ENCODE measurements at regions not wholly inside any gene's neighbourhood (a gene's known extent, or its start where the extent isn't known, plus 50 kb on each side); places are given as distances from the start of the nearest gene placed in this dataset.

DNA sequence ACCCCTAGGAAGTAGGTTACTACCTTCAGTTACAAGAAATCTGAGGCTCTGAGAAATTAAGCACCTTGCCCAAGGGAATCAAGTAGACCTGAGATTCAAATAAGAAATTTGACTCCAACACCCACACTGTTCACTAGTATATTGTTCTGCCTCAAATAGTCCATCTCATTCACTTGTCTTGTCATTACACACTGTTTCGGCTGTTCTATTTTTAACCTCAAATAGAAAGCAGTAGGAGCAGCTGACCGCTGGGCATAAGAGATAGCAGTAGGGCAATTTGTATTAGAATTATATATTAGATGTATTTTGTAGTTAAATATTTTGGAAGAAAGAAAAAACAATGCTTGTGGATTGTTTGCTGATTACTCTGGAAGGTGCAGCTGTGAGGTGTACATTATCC is 185.1 kb downstream of the INHBA start:
- no peak for DNase-seq

DNA sequence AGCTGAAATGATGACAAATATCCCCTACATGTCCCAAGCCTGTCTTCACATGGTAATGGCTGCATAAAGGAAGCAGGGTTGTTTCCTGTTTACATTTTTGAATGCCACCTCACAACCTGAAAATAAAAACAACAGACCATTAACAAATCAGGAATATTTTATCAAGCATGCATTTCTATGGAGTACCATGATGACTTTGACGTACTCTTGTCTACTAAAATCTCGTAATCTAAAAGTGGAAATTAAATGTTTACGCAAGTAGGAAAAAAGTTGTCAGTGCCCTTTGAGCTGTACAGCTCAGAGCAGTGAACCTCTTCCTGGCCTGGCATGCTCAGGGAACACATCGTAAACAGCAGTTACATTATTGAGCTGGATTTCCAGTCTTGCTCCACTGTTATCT is 194.1 kb downstream of the INHBA start:
- DNase-seq: no peak

DNA sequence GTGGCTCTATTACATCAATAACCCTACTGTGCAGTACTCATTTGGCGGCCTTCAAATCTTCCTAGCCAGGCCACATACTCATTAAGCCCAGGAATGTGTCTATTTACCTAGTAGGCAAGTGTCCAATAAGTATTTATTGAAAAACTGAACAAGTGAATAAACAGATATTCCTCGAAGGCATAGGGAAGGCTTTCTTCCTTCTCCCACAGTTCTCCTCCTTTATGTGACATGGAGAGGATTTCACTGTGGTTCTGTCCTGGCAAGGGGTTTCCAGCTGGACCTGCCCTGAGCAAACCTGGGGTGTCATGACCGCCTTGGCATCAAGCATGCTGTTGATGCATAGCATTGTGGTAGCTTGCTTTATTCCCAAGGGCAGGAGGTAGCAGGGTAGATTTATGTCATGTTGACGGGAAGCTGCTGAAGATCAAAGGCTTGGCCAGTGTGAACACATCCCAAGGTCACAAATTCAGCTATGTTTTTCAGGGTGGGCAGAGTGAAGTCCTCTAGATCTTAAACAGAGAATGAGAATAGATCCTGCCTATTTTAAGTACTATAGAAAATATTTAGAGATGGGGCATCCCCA is 195.1 kb downstream of the INHBA start:
- DNase-seq: no peak

DNA sequence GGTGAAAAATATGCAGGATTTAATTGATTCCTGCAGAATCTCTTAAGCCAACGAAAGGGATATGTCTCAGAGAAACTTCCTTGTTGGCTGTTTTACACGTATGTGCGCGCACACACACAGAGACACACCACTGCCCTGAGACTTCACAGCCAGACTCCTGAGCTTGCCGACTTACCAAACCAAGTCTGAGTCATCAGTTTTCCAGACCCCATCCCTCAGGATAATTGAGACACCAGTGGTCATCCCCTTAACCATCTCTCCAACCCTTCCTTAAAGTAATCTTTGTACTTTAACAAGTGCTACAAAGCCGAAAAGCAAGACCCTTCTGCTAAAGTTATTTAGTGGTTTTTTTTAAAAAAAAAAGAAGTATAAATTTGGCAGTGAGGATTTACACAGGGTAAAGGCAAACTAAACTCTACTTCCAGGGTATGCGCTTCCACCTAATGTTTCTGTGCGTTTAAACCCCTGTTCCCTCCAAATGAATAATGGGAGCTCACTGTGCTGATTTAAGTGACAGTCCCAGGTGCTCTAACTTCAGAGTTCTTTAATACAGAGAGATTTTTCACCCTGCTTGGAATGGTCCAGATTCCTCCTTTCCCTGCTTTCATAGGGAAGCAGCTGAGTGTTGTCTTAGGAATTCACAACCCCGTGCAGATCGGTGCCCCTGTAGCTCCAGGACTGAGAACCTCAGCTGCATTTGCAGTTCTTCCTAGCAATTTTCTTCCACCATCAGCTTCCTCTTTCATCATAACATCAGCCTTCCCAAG is 198.5 kb downstream of the INHBA start:
- DNase-seq: no peak

DNA sequence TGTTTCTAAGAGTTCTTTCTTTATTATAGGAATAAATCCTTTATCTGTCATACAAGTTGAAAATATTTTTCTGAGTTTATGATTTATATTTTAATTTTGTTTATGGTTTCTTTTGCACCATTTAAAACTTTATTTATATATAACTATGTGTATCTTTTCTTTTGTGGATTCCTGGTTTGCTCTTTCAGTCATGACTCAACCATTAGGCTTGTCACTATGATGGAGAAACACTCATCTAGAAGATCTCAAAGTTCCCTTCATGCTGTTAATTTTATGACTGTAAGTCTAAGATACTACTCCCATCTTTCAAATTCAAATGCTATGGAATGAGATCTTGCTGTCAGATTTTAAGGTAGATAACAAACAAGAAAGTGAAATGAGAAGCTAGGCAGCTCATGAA is 199.5 kb downstream of the INHBA start:
- DNase-seq: no peak

DNA sequence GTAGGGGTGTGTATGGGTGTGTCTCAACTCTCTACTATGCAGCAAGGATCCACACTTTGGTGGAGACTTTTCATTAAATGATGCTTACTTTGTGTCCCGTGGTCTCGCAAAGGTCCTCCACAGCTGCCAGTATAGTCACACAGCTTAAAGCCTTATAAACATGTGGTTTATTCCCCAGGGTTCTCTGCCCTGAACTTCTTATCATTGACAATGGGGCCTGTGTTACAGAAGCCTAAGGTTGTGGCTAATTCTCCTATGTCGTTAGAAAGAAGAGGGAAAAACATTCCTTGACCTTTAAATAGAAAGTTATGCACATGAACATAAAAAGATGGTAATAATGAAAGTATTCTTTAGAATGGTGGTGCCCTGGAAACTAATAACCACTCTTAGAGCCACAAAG is 201.4 kb downstream of the INHBA start:
- DNase-seq: no peak

DNA sequence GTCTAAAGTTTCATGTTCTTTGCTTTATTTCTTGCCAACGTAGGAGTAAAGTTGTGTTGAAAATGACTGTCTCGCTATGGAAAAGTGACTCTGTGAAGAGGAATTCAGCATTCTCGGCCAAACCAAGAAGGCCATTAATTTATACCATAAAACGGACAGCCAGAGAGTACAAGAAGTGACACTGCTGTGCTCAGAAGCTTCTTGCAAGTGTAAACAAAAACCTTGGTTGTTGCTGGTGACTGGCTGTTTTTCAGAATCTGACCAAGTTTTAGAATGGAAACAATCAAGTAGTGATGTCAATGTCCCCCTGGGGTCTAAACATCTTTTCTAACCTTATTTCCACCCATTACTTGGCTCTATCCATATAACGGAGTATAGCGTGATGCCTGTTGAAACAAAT is 201.9 kb downstream of the INHBA start:
- DNase-seq: no peak

DNA sequence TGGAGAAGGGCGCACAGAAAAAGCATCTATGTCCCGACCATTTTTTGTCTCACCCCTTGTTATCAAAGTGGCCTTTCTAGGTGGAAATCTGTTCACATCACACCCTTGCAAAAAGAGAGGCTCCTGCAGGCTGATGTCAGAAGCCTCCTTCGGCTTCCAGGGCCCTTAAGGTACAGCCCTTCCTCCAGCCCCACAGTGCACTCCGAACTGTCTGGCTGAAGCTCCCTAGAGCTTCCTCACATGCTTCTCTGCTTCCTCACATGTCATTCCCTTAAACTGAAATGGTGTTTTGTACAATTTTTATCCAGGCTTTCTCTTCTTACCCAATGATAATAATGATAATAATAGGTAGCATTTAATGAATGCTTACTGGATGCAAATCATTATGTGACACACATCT is 210.3 kb downstream of the INHBA start:
- DNase-seq: no peak

DNA sequence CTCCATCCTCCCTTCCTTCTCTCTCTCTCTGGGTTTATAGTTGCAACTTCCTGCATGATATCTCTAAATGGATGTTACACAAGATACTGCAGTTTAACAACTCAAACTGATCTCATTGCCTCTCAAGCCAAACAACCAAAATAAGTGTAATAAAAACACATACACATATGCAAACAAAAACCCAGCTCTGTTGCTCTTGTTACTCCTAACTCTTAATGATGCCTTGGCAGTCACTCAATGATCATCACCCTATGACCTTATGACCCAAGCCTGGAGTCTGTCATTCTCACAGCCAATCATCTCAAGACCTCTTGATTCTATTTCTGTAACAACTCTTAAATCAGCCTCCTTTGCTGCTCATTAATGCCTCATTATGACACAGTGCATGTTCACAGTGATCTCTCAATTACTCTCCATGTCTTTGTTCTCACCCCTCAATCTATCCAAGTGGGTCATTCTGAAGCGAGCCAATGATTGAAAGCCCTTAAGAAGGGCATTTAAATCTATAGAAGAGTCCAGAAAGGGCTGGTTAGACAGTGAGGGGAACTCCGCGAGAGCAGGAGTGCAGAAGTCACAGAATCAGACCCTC is 210.9 kb downstream of the INHBA start:
- no peak for DNase-seq

DNA sequence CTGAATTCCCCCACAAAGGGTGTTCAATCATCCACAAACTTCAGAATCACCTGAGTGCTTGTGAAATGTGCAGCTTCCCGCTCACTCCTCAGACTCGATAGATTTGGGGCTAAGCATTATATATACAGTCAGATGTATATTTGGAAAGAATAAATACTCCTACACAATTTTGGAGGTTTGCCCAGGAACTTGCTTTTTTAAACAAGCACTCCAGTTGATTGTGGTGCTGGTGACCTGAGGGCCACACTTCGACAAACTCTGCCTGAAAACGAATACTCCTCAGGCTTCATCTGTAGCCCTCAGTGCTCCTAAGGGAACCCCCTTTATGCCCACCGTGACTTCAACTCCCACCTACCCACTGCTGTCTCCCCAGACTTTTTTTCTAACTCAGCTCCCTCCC is 211.6 kb downstream of the INHBA start:
- DNase-seq: no peak

DNA sequence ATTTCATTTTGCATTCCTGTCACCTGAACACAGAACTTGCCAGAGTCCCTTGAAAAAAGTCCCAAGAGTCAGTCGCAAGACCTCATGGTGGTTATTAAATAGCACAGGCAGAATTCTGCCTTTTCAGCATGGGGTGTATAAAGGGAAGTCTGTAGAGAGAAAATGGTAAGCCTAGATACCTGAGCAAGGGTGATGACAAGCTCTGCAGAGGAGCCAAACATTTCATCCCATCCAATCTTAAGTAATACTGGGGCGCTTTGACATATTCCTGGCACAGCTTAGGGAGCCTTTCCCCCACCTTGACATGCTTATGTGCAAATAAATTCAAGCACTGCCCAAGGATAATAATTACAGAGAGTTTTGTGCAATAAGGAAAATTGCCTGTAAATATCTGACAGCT is 213.0 kb downstream of the INHBA start:
- DNase-seq: no peak

DNA sequence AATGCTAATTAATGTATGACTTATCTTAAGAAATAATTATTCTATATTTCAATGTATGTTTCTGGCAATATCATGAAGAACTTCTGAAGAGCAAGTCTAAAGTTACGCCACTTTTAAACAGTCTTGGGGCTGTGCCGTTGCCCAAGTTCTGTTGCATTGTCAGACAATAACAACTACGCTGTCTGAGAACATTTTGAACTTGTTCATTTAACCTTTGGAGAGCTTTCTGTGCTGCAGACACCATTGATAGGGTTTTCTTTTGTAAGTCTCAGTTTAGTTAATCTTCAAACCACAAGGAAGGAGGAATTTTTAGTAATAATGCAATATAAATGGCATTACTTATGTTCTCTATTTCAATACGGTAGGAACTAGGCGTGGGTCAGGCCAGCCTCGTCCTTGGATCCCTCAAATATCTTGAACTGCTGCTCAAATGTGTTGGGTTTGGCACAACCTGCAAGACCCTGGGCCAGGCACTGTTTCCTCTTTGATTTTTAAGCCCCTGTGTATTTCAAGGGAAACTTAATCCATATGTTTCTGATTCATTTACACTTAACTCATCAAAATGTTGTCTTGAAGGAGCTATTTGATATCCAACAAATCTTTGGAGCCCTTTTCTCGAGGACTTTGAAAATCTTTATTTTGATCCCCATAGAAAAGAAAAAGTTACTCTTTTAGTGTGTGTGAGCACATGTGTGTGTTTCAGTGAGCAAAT is 215.5 kb downstream of the INHBA start:
- no peak for DNase-seq

DNA sequence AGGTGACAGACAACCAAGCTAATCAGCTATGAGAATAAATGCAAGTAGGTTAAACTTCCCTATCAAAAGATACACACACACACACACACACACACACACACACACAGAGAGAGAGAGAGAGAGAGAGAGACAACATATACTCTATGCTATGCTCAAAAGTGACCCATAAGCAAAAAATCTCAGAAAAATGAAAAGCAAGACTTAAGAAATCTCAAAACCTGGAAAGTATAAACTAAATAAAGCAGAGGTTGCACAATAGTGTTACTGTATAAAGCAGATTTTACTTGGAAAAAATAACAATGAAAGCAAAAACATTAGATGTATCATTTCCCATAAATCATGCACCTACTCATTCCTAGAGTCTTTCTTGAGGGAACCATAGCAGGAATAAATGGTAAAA is 221.5 kb downstream of the INHBA start:
- no peak for DNase-seq

DNA sequence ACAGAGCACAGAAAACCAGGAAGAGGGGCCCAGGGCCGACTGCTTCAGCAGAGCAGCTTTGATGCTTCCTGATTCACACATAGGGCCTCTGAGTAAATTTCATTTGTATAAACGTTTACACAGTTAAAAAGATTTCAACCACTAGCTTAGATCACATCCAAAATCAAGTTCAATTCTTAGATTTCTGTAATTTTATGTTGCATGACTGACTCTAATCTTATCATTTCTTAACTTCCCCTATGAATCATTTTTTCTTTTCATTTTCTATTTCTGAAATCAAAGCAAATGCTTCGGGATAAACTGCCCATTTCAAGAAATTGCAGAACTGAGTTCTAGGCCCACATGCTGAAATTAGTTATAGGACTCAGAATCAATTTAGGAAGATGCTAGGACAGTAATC is 224.7 kb downstream of the INHBA start:
- DNase-seq: no peak

DNA sequence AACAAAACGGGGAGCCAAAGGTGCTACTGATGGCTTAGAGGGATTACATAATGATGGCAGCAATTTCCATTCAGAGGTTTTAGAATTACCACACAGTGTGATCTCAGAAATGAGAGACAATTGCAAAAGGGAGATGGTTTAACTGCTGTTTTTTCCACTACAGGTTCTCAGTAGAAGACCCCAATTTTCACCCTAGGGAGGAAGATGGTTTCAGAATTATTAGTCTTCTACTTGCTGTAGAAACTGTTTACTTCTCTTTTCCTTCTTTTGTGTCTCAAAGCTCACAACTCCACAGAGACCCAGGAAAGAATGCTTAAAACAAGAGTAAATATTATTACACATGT is 226.5 kb downstream of the INHBA start:
- no peak for DNase-seq

DNA sequence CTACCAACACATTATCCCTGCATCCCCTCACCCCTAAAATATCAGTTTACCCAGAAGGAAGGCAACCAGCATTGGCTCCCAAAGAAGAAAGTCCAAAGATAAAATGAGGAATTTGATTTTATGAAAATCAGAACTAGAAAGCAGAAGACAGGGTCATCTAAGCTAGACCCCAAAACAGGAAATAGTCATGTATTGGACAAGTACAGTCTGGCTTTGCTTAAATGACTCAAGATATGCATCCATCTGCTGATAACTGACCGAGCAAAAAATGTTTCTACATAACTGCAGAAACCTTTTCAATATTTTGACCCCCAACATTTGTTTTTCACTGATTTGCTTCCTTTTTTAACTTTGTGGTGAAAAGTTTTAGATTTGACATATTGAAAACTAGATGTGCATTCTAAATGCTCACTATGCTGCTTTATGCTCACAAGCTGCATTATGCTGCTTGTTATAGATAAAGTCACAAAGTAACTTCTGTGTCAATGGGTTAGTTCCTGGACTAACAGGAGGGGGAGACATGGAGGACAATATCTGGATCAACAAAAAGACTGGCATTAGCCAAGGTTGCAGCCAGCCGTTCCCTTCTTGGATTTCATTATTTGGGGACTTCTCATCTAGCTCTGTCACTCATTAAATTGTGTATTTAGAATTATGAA is 227.0 kb downstream of the INHBA start:
- DNase-seq: no peak

DNA sequence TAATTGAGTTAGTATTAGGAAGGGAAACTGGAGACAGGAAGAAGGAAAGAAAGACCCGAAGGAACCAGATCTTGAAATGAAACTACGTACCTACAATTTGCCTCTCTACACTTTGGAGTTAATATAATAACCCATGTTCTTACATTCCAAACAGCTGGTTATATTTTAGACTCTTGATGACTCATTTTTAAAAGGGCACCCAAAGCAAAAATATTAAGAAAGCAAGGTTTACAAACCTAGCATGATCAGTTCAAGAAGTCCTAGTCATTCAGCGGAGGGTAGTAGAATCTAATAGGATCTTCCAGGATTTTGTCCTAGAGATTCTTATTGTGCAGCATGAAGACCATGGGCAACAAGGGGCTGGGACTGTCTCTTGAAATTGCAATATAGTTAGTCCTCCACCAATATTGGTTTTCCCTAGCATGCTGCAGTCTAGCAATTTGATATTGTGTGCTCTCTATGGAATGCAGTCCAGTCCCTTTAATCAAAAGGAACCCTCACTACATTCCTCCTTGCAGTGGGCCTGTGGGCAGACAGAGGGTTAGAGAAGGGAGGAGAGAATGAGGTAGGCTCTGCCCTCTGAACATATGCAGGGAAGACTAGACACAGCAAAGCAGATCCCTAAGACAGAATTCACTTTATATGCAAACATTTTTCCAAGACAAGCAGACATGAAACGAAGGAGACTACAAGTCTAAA is 230.3 kb downstream of the INHBA start:
- no peak for DNase-seq

DNA sequence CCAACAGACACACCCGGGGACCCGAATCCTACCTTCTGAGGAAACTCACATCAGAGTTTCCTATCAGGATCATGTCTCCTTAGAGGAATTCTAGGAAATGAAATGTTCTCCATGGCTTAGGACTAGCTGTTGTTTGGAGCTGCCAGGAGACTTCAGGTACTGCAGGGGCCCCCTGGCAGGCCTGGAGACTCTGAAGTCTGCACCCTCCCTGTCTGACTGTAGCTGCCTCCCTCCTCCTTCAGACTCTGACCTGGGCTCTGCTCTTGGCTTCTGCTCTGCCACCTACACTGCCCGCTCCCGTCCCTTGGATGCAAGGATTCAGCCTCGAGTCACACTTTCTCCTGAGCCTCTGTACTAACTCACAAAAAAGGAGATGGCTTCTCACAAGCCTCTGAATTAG is 232.8 kb downstream of the INHBA start:
- no peak for DNase-seq

DNA sequence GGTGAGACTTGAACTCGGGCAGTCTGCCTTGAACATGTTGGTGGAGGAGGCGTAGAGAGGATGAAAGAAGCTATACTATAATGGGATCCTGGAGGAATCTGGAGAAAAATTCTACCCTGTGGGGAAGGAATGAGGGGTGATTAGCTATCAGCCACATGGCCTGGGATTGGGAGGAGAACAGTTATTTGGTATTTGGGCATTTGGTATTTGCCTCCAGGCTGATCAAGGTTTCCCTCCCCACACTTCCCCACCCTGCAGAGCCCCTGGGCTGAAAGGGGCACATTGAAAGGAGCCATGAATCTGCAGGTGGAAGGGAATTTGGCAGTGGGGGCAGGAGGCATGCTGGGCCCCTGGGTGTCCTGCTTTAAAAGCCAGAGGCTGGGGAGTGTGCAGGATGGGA is 235.3 kb downstream of the INHBA start:
- DNase-seq: no peak

DNA sequence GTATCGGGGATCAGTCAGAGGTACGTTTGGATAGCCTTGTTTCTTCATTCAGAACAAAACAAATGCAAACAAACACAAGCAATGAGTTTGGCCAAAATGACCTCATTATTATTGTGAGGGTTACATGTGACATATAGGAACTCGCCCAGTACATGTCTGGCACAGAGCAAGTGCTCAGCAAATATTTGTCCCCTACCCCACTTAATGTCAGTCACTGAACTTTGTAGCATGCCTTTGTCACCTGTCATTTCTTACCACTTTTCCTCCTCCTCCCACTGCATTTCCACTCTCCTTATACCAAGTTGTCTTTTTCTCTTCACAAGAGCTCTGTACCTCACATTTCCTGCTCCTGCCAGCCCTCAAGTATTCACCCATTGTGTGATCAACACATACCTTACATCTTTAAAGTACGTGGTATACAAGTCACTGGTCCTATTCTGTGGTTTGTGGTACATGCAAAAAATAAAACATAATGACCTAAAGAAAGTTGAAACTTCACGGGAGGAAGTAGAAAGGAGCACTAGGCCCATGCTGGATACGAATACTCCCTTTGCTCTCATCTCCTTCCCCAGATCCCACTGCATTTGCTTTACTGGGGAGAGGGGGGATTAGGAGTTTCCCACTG is 236.0 kb downstream of the INHBA start:
- no peak for DNase-seq

DNA sequence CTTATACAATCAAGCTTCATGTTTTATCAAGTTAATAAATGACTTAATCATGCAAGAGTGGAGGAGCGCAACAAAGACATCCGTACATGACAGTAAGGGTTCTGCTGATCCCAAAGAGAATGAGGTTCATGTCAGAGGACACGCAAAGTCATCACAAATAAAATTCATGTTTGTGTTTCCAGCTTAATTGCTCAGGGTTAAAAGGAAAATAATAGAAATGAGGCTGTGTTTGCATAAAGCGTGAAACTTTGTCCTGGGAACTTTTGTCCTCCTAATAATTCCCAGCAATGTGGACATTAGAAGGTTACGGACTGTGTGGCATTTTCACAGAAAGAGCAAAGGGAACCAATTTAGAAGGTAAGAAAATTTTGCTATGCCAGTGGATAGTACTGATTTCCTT is 237.3 kb downstream of the INHBA start:
- no peak for DNase-seq

DNA sequence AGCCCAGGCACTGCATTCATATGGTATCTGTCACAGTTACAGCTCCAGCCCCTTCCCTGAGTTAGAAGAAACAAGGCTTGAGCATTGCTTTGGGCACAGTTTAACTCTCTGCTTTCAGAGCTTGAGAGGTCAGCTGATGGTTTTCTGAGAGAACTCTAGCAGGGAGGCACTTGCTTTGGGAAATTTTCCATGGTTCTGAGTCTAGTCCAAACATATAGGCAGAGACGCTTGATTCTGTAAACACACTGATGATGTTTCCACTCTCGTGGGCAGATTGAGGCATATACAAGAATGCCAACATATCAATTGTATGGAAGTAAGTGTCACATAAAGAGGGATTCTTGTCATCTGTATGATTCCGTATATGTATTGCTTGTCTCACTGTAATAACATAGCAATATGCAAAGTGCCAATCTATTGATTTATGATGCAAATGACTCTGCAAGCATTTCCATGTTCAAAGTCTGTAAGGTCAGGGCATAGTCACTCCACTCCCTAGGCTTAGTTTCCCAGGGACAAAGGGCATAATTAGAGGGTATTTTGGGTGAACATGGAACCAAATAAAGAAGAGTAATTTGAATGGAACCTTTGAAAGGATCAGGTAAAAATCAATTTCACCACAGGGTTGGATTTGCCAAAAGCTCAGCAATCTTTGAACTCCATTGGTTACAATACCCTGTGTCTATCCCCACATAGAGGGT is 239.0 kb downstream of the INHBA start:
- no peak for DNase-seq
